ENCODE measurements at regions not wholly inside any gene's neighbourhood (a gene's known extent, or its start where the extent isn't known, plus 50 kb on each side); places are given as distances from the start of the nearest gene placed in this dataset.

DNA sequence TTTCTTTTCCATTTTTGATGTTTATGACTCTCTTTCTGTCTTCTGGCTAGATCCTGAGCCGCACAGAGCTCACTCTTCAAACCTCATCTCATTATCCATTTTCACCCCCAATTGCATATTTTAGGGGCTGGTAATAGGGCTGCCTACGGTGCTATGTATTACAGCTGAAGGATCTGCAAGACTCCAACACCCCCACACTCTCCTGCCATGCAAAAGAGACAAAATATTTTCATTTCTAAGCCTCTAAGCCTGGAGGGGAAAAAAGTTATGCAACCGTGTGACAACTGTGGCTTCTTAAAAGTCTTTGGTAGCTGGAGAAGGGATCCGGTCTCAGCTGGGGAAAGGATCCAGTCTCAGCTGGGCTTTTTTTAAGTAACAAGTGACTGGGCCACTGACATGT lies 311.6 kb downstream of the NPHP4 start:
- TF ChIP-seq, protein P1, sequence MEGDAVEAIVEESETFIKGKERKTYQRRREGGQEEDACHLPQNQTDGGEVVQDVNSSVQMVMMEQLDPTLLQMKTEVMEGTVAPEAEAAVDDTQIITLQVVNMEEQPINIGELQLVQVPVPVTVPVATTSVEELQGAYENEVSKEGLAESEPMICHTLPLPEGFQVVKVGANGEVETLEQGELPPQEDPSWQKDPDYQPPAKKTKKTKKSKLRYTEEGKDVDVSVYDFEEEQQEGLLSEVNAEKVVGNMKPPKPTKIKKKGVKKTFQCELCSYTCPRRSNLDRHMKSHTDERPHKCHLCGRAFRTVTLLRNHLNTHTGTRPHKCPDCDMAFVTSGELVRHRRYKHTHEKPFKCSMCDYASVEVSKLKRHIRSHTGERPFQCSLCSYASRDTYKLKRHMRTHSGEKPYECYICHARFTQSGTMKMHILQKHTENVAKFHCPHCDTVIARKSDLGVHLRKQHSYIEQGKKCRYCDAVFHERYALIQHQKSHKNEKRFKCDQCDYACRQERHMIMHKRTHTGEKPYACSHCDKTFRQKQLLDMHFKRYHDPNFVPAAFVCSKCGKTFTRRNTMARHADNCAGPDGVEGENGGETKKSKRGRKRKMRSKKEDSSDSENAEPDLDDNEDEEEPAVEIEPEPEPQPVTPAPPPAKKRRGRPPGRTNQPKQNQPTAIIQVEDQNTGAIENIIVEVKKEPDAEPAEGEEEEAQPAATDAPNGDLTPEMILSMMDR (IDR thresholded peaks at IDR 0.05), result no peak
- no peak for TF ChIP-seq EZH2 (IDR thresholded peaks at IDR 0.05; ENCODE audit: borderline replicate concordance, insufficient read depth, low read depth, low read length, poor library complexity, severe bottlenecking)
